ENCODE measurements at regions not wholly inside any gene's neighbourhood (a gene's known extent, or its start where the extent isn't known, plus 50 kb on each side); places are given as distances from the start of the nearest gene placed in this dataset.

GRCh38 chr6:74901576-74901975, 304.3 kb downstream of the COL12A1 start:
- TF ChIP-seq CTCF (IDR thresholded peaks at IDR 0.05) (no peak), EZH2phosphoT487 (IDR thresholded peaks at IDR 0.05) (no peak)
